Cerebellar nuclear complex (tissue), 1 donor: ENCODE measurements at regions not wholly inside any gene's neighbourhood (a gene's known extent, or its start where the extent isn't known, plus 50 kb on each side); places are given as distances from the start of the nearest gene placed in this dataset.
"Not testable (repeated sequence)": the region's sequence is repeated elsewhere in the genome, so short reads cannot be mapped to it uniquely, and the experiment has no call there.

Experiments
- DNase-seq, 2 experiments: peaks; one replicate each; lab custom pipeline; 2025; lab: John Stamatoyannopoulos, UW

DNA sequence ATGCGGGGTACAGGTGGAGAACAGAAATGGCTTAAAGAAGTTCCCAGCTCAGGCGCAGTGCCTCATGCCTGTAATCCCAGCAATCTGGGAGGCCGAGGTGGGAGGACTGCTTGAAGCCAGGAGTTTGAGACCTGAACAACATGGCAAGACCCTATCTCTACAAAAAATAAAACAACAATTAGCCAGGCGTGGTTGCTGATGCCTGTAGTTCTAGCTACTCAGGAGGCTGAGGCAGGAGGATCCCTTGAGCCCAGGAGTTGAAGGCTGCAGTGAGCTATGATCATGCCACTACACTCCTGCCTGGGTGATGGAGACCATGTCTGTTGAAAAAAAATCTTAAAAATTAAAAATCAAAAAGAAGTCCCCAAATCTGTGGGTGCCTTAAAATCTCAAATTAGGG, 228.3 kb upstream of the WSB1 start:
- DNase-seq: no peak

DNA sequence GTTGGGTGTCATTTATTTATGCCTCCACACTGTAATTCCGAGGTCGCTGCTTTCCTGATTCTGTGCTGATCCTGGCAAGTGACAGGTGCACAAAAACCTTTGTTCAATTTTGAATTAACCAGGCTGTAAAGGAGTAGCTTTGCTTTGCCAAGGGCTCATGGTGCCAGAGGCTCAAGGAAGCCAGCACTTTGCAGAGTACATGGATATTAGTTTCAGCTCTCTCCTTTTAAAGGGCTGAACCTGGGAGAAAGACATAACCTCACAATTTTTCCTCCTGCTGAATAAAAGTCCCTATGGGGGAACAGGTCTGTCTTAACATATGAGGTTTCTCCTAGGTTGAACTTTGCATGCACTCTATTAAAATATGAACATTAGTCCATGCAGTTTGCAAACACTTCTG, 227.6 kb upstream of the WSB1 start:
- no peak for DNase-seq

DNA sequence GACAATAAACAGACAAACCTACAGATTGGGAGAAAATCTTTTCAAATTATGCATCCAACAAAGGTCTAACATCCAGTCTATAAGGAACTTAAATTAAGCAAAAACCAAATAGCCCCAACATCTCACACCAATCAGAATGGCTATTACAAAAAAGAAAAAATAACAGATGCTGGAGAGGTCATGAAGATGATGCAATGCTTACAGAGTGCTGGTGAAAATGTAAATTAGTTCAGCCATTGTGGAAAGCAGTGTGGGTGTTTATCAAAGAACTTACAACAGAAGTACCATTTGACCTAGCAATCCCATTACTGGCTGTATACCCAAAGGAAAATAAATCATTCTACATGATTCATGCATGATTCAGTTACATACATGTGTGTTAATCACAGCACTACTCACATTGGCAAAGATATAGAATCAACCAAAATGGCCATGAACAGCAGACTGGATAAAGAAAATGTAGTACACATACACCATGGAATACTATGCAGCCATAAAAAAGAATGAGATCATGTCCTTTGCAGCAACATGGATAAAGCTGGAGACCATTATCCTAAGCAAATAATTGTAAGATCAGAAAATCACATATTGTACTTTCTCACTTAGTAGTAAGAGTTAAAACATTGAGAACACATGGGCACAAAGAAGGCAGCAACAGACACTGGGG, 223.9 kb upstream of the WSB1 start:
- no peak for DNase-seq

DNA sequence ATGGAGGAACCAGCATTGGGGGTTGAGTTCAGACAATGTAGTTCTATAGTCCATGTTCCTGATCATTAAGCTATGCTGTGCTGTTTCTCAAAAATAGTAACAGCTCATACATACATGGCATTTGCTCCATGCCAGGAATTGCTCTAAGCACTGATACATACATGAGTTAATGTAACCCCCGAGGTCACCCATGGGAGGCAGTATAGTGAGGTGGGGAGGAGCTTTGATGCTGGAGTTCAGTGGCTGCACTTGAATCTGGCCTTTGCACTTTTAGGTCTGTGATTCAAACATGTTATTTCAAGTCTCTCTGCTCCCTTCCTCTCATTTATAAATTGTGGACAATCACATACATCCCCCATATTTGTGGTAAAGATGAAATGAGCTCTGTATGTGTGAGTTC, 223.1 kb upstream of the WSB1 start:
- DNase-seq: no peak

DNA sequence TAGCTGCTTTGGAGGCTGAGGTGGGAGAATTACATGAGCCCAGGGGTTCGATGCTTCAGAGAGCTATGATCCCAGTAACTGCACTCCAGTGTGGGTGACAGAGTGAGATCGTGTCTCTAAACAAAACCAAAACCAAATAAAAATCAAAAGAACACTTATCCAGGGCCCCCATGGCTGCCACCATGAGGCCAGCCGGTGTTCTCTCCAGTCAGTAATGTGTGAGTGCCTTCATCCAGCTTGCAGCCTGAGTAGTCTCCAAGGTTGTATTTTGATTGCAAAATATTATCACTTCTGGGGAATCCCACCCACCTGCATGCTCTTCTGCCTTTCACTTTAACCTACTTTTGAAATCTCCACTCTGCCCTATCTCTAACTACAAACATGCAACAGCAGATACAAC, 221.0 kb upstream of the WSB1 start:
- no peak for DNase-seq

DNA sequence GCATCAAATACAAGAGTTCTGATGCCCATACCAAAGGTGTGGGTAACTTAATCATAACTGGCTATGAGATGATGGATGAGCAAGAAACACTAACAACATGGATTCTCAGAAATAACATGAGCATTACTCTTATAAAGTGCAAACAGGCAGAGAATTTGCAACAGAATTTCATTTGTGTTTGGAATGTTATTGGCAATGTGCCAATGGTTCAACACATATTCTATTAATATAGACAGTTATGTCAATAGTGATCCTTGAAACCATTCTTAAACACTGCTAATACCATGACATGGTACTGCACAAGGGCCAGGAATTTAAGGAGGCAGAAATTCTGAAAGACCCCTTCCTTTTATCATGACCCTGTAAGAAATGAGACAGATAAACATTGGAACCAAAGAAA, 217.1 kb upstream of the WSB1 start:
- DNase-seq: no peak

DNA sequence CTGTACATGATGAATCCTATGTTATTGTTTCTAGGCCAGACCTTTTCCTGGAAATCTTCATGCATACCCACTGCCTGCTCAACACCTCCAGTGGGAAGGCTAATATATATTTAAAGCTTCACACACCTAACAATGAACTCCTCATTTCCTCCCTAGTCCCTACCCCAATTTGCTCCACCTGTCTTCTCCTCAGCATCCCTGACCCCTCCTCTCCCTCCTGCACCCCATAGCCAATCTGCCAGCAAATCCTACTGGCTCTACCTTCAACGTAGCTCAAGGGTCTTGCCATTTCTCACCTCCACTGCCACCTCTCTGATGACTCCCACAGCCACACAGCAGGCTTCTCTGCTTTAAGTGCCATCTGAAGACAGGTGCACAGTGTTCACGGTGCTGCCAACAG, 215.6 kb upstream of the WSB1 start:
- no peak for DNase-seq

DNA sequence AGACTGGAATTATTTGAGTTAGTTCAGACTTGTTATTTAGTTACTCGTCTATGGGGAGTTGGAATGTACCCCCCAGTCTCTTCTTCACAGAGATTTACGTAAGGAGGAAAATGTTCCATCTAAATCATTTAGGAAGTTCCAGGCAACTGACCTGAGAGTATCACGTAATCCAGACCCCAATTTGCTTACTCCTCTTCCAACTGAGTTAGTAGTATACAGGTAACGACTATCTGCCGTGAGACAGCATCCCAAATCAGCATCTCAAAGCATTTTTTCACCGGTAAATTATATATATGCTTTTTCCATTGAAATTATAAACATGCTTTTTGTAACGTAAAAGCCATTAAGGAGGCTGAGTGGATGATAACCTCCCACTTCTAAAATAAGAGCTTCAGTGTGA, 214.3 kb upstream of the WSB1 start:
- no peak for DNase-seq

DNA sequence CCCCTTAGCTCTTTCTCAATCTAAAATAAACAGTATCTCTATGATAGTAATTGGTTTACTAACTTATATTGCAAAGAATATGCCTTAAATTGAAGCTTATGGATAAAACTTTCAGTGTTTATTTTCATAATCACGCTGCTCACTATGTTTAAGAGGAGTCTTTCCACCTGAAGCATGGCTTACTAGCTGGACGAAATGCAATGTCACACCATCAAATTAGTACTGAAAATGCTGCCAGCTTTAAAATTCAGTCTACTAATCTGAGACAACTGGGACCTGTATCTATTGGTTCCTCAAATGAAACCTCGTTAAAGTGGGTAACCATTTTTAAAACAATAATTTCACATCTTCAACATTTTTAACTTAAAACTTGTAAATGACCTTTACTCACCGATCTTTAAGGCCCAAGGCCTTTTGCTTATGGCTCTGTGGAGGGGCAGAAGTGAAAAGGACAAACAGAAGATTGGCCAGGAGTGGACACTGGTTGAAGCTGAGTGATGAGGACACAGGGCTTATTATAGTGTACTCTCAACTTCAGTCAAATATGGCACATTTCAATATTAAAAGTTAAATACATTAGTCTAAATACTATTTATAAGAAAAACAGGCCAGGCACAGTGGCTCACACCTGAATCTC, 212.8 kb upstream of the WSB1 start:
- DNase-seq: no peak

DNA sequence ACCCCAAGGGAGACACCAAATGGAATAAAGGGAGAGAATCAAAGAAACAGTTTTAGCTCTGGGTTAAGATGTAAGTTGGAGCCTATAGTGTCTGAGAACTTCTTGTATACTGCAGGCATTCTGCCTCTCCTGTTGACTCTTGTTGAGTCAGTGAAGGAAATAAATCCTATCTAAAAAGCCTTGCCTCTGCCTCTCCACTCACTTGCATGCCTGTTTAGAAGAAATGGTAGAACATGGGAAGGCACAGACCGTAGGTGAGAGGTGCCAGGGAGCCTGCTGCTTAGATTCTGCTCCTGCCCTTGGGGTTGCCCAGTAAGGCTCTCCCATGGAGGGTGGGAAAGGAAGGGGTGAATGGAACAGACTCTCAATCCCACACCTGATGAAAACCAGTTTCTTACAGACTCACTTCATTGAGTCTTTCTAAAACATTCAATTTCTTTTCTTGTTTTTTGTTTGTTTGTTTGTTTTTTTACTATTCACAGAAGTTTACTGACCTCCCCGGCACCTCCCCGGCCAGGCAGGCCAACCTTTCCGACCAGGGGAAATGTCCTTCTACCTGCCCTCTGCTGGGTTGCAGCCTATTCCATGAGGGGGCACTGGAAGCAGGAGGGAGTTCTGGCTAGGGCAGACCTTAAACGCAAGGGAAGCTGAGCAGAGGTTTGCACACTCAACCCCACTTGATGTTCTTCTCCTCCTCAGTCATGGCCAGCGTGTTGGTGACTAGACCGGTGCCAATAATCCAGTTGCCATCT, 211.7 kb upstream of the WSB1 start:
- no peak for DNase-seq

DNA sequence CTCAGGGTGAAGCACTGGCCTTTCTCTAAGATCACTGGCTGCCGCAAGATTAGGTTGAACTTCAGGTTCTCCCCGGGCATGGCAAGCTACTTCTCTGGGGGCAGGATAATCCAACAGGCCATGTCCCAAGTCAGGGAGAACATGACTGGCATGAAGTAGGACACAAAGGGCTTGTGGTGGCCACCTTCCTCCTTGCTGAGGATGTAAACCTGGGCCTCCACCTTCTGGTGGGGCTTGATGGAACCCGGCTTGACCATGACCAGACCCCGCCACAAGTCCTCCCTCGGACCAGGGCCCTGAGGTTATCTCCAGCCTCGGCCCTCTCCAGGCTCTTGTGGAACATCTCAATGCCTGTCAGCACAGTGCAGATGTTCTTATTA, 211.1 kb upstream of the WSB1 start:
- no peak for DNase-seq

DNA sequence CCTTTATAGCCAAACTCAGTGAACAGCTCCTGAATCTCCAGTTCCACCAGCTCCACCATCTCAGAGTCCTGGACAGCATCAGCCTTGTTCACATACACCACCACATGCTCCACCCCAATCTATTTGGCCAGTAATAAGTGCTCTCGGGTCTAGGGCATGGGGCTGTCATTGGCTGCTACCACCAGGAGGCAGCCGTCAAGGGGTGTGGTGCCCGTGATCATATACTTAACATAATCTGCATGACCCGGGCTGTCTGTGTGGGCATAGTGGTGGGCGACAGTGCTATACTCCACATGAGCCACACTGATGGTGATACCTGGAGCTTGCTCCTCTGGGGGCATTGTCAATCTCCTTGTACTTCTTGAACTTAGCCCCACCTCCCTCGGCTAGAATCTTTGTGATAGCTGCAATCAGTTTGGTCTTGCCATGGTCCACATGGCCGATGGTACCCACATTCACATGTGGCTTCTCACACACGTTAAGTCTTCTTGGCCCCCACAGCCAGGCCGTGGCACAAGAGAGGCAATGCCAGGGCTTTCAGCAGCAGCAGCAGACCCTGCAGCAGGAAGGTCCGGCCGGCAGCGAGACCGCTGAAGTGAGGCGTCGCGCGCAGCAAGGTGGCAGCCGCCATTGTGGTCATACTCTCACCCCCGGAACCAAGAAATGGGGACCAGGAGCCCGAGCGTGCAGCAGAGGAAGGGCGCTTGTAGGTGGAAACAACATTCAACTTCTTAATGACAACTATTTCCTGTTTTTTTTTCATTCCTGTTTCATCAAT, 210.3 kb upstream of the WSB1 start:
- DNase-seq: no peak

DNA sequence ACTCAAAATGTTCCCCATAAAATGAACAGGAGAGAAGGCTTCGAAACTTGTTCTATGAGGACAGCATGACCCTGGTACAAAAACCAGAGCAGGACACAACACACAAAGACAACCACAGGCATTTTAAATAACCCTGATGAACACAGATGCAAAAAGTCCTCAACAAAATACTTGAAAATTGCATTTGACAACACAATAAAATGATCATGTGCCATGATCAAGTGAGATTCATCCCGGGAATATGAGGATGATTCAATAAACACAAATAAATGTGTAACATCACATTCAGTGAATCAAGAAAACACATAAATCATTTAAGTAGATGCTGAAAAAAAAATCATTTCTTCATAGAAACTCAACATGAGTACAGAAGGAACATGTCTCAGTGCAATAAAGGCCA, 208.4 kb upstream of the WSB1 start:
- no peak for DNase-seq

DNA sequence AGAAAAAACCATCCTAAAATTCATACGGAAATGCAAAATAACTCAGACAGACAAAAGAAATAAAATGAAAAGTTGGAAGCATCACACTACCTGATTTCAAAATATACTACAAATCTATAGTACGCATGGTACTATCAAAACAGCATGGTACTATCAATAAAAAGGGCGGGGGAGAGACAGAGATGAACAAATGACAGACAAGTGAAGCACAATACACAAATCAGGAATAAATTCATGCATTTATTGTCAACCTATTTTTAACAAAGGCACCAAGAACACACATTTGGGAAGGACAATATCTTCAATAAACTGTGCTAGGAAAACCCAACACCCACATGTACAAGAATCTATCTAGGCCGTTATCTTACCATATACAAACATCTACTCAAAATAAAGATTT, 207.4 kb upstream of the WSB1 start:
- DNase-seq: no peak

DNA sequence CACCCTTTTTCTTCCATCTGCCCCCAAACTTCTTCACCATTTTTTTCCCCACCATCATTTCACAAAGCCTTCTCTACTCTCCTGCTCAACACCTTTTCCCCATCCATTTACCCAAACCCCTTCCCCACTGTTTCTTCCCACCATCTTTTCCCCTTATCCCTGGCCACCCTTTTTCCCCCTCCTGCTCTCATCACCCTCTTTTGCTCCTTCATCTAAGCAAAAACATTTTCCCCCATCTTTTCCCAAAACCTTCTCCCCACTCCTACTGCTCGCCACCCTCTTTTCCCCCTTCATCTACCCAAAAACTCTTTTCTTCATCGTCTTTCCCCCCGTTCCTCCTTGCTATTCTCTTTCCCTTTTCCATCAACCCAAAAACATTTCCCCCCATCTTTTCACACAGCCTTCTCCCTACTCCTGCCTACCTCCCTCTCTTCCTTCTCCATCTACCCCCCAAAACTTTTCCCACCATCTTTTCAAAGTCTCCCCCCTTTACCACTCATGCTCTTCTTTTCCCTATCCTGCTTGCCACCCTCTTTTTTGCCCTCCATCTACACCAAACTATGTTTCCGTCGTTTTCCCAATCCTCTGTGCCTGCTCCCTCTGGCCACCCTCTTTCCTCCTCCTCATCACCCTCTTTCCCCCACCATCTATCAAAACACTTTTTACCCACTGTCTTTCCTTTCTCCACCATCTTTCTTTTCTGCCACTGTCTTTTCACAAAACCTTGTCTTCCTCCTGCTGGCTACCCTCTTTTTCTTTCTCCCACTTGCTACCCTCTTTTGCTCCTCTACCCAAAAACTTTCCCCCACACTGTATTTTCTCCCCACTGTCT, 205.8 kb upstream of the WSB1 start:
- DNase-seq: no peak

DNA sequence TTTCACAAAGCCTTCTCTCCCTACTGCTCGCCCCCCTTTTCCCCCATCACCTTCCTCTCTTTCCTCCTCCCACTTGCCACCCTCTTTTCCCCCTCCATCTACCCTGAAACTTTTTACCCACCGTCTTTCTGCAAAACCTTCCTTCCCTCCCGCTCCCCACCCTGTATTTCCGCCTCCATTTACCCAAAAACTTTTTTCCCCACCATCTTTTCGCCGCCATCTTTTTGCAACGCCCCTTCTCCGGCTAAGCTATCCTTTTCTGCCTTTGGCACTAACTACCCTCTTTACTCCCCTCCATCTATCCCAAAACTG, 205.2 kb upstream of the WSB1 start:
- DNase-seq: no peak

DNA sequence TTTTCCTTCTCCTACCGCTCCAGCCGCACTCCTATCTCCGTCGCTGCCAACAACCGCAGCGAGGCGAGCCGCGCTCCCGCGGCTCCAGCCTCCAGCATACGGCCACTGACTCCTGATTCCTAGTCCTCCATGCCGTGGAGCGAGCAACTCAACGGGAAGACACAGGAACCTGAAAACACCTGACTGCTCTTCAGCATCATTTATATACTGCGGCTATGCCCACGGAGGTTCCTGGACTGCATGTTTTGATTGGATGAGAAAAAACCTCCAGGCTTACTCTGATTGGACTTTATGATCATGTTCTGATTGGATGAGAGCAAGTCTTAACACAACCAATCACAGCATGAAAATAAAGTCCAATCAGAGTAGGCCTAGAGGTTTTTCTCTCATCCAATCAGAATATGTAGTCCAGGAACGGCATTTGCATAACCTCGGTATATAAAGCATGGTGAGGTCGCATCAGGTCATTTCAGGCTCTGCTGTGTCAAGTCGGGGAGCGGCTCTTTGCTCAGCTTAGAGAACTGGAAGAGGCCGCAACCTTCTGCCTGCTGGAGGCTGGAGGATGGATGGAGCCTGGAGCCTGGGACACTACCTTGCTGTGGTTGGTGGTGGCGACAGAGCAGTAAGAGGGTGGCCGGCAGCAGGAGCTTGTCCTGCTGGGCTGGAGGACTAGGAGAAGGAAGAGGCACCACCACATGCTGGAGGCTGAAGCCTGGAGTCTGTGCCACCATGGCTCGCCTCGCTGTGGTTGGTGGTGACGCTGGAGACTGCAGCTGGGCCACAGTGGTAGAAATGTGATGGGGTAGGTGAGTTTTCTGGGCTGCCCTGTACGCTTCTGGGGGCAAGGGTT, 204.6 kb upstream of the WSB1 start:
- not testable (repeated sequence) for DNase-seq

DNA sequence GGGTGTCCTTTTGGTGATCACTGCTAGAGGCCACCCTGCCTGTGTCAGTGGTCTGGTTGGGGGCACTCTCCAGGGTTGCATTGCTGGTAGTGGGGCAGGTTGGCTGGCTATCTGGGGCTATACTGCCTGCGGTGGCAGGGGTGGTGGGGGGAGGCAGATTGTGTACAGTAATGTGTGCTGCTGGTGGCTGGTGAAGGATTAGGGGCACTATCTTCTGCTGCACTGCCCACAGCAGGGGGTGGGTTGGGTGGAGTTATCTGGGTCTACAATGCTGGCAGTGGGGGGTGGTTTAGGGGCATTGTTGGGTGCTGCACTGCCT, 204.0 kb upstream of the WSB1 start:
- no peak for DNase-seq

DNA sequence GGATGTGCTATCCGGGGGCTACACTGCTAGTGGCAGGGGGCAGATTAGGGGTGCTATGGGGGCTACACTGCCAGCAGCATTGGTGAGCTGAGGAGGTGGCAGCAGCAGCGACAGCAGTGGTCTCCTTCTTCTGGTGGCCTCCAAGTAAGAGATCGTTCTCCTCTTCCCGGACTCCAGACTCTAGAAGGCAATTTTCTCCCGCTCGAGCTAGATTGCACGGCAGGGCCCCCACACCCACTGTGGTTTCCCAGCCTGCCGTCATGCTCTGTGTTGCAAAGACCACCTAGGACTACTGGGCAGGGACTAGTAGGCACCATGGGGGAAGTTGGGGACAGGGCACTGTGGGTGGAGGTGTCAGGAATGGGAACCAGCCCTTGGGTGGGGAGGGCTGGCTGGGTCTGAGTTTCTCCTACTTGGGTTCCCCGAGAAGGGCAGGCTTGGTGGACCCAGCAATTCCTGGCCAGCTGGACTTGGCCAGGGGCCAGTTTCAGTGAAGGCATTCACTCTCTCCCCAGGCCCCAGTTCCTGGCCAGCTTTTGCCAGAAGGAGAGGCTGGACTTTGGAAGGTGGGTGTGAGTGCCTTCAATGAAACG, 203.4 kb upstream of the WSB1 start:
- DNase-seq: not testable (repeated sequence)

DNA sequence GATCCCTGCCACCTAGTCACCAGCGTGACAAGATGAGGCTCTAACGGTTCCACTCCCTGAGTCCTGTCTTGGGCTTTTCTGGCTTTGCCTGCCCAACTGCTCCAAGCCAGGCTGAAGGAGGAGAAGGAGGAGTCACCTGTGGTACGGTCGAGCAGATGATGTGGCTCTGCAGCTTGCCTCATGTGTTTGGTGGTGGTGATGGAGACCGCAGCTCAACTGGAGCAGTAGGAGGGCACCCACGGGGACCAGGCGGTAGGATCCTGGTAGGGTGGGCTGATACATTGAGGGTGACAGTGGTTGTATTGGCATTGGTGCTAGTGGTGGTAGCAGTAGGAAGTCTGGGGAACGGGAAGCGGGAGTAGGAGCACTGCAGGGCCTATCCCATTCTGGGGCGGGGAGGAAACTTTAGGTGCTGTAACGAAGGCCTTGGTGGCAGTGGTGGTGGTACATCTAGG, 202.8 kb upstream of the WSB1 start:
- DNase-seq: no peak

DNA sequence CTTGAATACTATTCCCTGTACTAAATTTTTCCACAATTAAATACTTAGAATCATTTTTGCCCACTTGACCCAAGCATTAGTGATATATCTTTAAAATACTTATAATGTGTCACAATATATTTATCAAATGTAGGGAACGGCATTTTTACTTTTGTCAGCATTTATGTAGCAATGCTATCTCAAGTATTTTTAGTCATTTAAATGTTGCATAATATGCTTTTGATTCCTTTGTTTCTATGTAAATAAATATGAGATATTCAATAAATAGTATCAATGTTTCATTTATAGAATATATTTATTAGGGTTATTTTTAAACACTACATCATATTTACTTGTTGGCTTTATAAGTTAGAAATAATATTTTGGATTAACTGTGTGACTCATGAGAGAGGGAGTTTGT, 199.7 kb upstream of the WSB1 start:
- DNase-seq: not testable (repeated sequence)
